ENCODE measurements at regions not wholly inside any gene's neighbourhood (a gene's known extent, or its start where the extent isn't known, plus 50 kb on each side); places are given as distances from the start of the nearest gene placed in this dataset.

- Histone ChIP-seq H3K9me3 (ENCODE audit: control insufficient read depth in 4 of 4, low read length in 3 of 4) (no peaks in the 10 kb centered on the region), H3K9ac (ENCODE audit: low read depth in 1 of 2, low read length in 2 of 2) (no peak overlapping the region), H3K27me3 (ENCODE audit: control insufficient read depth in 4 of 4, insufficient read depth in 4 of 4, low read length in 3 of 4) (no peaks in the 10 kb centered on the region), H3K36me3 (ENCODE audit: control insufficient read depth in 4 of 4, insufficient read depth in 3 of 4, low read depth in 1 of 4, low read length in 3 of 4) (no peaks in the 10 kb centered on the region), H3K27ac (ENCODE audit: low read depth in 1 of 2, low read length in 2 of 2) (no peak overlapping the region), H3K4me1 (ENCODE audit: control insufficient read depth in 4 of 4, insufficient read depth in 4 of 4, low read length in 3 of 4) (no peaks in the 10 kb centered on the region), H3K4me3 (ENCODE audit: low read depth in 1 of 3, low read length in 3 of 3) (no peak overlapping the region)
- DNase-seq (ENCODE audit: low spot score), result no peak
- TF ChIP-seq, protein P1, sequence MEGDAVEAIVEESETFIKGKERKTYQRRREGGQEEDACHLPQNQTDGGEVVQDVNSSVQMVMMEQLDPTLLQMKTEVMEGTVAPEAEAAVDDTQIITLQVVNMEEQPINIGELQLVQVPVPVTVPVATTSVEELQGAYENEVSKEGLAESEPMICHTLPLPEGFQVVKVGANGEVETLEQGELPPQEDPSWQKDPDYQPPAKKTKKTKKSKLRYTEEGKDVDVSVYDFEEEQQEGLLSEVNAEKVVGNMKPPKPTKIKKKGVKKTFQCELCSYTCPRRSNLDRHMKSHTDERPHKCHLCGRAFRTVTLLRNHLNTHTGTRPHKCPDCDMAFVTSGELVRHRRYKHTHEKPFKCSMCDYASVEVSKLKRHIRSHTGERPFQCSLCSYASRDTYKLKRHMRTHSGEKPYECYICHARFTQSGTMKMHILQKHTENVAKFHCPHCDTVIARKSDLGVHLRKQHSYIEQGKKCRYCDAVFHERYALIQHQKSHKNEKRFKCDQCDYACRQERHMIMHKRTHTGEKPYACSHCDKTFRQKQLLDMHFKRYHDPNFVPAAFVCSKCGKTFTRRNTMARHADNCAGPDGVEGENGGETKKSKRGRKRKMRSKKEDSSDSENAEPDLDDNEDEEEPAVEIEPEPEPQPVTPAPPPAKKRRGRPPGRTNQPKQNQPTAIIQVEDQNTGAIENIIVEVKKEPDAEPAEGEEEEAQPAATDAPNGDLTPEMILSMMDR (IDR thresholded peaks at IDR 0.05; ENCODE audit: low read depth, low read length, missing input control), result no peak
- no peak for TF ChIP-seq RXRA (IDR thresholded peaks at IDR 0.05)
- TF ChIP-seq RAD21 (IDR thresholded peaks at IDR 0.05), result no peak
- TF ChIP-seq EGR1 (IDR thresholded peaks at IDR 0.05; ENCODE audit: low read depth in 2 of 2), result no peak
- TF ChIP-seq TAF1 (conservative IDR thresholded peaks at IDR 0.05), result no peak
- no peak for TF ChIP-seq HNF4G (IDR thresholded peaks at IDR 0.05)
- 82% methylated on average over 2 of the region's 2 CpGs for WGBS
Measured at GRCh38 chrX:68918202-68918601, 89.4 kb downstream of the EFNB1 start.

DNA sequence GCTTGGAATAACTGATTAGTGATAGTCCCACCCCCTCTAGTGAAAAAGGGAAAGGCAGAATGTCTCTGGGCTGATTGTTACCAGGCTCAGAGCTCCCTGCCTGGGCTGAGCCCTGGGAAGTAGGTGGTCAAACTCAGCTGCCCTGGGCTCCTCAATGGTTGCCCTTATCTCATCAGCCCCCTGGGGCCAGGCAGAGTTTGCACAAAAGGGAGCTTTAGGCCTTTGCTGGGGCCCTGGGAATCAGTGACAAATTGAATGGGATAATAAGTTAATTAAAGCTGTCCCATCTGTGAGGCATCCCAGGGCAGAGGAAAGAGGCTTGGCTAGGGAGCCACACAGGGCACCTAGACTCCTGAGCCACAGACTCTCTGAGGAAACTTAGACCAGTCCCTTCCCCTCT, 89.0 kb downstream of the EFNB1 start:
- H3K27ac ChIP-seq (ENCODE audit: low read depth in 1 of 2, low read length in 2 of 2), result no peak overlapping the region
- no peak for TF ChIP-seq NR2F2 (IDR thresholded peaks at IDR 0.05)
- no peak for TF ChIP-seq GABPA (IDR thresholded peaks at IDR 0.05 in 1 of 2, conservative IDR thresholded peaks at IDR 0.05 in 1 of 2)
- no peak for TF ChIP-seq FOXA2 (IDR thresholded peaks at IDR 0.05)
- TF ChIP-seq FOXA1 (IDR thresholded peaks at IDR 0.05), result no peak
- TF ChIP-seq REST (IDR thresholded peaks at IDR 0.05), result no peak
- TF ChIP-seq HNF4G (IDR thresholded peaks at IDR 0.05), result no peak
- TF ChIP-seq SP1 (IDR thresholded peaks at IDR 0.05), result no peak
- no peak for TF ChIP-seq ZBTB33 (IDR thresholded peaks at IDR 0.05)
- TF ChIP-seq, protein P1 (IDR thresholded peaks at IDR 0.05; ENCODE audit: low read depth, low read length, missing input control), result no peak
- TF ChIP-seq, protein P2, sequence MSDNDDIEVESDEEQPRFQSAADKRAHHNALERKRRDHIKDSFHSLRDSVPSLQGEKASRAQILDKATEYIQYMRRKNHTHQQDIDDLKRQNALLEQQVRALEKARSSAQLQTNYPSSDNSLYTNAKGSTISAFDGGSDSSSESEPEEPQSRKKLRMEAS (IDR thresholded peaks at IDR 0.05), result no peak
- no peak for TF ChIP-seq ATF3 (IDR thresholded peaks at IDR 0.05)
- no peak for TF ChIP-seq RAD21 (IDR thresholded peaks at IDR 0.05)
- no peak for TF ChIP-seq RXRA (IDR thresholded peaks at IDR 0.05)
- no peak for TF ChIP-seq TAF1 (conservative IDR thresholded peaks at IDR 0.05)
- no peak for TF ChIP-seq EGR1 (IDR thresholded peaks at IDR 0.05; ENCODE audit: low read depth in 2 of 2)
- TF ChIP-seq YY1 (IDR thresholded peaks at IDR 0.05), result no peak
- TF ChIP-seq HNF4A (conservative IDR thresholded peaks at IDR 0.05), result no peak
- H3K9ac ChIP-seq (ENCODE audit: low read depth in 1 of 2, low read length in 2 of 2), result no peak overlapping the region
- H3K27me3 ChIP-seq (ENCODE audit: control insufficient read depth in 4 of 4, insufficient read depth in 4 of 4, low read length in 3 of 4), result no peaks in the 10 kb centered on the region
- no peaks in the 10 kb centered on the region for H3K36me3 ChIP-seq (ENCODE audit: control insufficient read depth in 4 of 4, insufficient read depth in 3 of 4, low read depth in 1 of 4, low read length in 3 of 4)
- no peak overlapping the region for H3K4me3 ChIP-seq (ENCODE audit: low read depth in 1 of 3, low read length in 3 of 3)
- no peak for DNase-seq (ENCODE audit: low spot score)
- no peaks in the 10 kb centered on the region for H3K4me1 ChIP-seq (ENCODE audit: control insufficient read depth in 4 of 4, insufficient read depth in 4 of 4, low read length in 3 of 4)
- H3K9me3 ChIP-seq (ENCODE audit: control insufficient read depth in 4 of 4, low read length in 3 of 4), result no peaks in the 10 kb centered on the region

Data from liver (tissue), 8 donors.